ENCODE measurements at regions not wholly inside any gene's neighbourhood (a gene's known extent, or its start where the extent isn't known, plus 50 kb on each side); places are given as distances from the start of the nearest gene placed in this dataset.
A peak's percentile ranks its signal among the peaks of the same experiment; 100 is the strongest.
"Not testable (repeated sequence)": the region's sequence is repeated elsewhere in the genome, so short reads cannot be mapped to it uniquely, and the experiment has no call there.

GRCh38 chr3:153624310-153625030 lies 462.4 kb downstream of the RAP2B start:
- DNase-seq = peak; percentile 45

GRCh38 chr3:153625506-153625905 lies 463.5 kb downstream of the RAP2B start:
- no peak for DNase-seq

- no peak for DNase-seq
Observed at GRCh38 chr3:153626158-153626557, 464.1 kb downstream of the RAP2B start.

- DNase-seq = peak; percentile 8
Observed at GRCh38 chr3:153628591-153628990, 466.6 kb downstream of the RAP2B start.

- no peak for DNase-seq
Observed at GRCh38 chr3:153629148-153629547, 467.1 kb downstream of the RAP2B start.

- no peak for DNase-seq
Observed at GRCh38 chr3:153631102-153631501, 469.1 kb downstream of the RAP2B start.

GRCh38 chr3:153631664-153632063 lies 469.6 kb downstream of the RAP2B start:
- DNase-seq = no peak

- no peak for DNase-seq
Observed at GRCh38 chr3:153633407-153633806, 471.4 kb downstream of the RAP2B start.

GRCh38 chr3:153634683-153635082 lies 472.7 kb downstream of the RAP2B start:
- DNase-seq = no peak

- DNase-seq = no peak
Observed at GRCh38 chr3:153639631-153640030, 477.6 kb downstream of the RAP2B start.

- no peak for DNase-seq
Observed at GRCh38 chr3:153640689-153641665, 479.0 kb downstream of the RAP2B start.

GRCh38 chr3:153642576-153642975 lies 478.6 kb upstream of the ARHGEF26 start:
- not testable (repeated sequence) for DNase-seq

GRCh38 chr3:153643471-153643870 lies 477.7 kb upstream of the ARHGEF26 start:
- DNase-seq = not testable (repeated sequence)

- no peak for DNase-seq
Observed at GRCh38 chr3:153649286-153649839, 471.8 kb upstream of the ARHGEF26 start.

- no peak for DNase-seq
Observed at GRCh38 chr3:153652076-153652475, 469.1 kb upstream of the ARHGEF26 start.

GRCh38 chr3:153657046-153657445 lies 464.1 kb upstream of the ARHGEF26 start:
- DNase-seq = no peak

GRCh38 chr3:153657461-153657860 lies 463.7 kb upstream of the ARHGEF26 start:
- DNase-seq = no peak

- DNase-seq = no peak
Observed at GRCh38 chr3:153658136-153658535, 463.1 kb upstream of the ARHGEF26 start.

GRCh38 chr3:153666991-153667740 lies 454.0 kb upstream of the ARHGEF26 start:
- DNase-seq = no peak

- DNase-seq = no peak
Observed at GRCh38 chr3:153669527-153669926, 451.7 kb upstream of the ARHGEF26 start.

- no peak for DNase-seq
Observed at GRCh38 chr3:153670577-153670976, 450.6 kb upstream of the ARHGEF26 start.

- DNase-seq = no peak
Observed at GRCh38 chr3:153673853-153674252, 447.3 kb upstream of the ARHGEF26 start.

- DNase-seq = no peak
Observed at GRCh38 chr3:153679714-153680113, 441.5 kb upstream of the ARHGEF26 start.

Measured in CD4-positive, alpha-beta T cell treated with Interleukin-17A for 4 hours (primary cell).